A549 (cell line): ENCODE measurements at regions not wholly inside any gene's neighbourhood (a gene's known extent, or its start where the extent isn't known, plus 50 kb on each side); places are given as distances from the start of the nearest gene placed in this dataset.

Source experiments
- EP300 ChIP-seq, 2 experiments: fragments of >200 bp; sonication (Bioruptor Twin); formaldehyde crosslinking; IDR thresholded peaks; 2 replicates in 1 of 2; 3 replicates in 1 of 2; pipeline ENCODE4 v1.6.1; 2016 to 2017
- POLR2A ChIP-seq: IDR thresholded peaks from 2 replicates; pipeline ENCODE4 v1.6.1; 2012; ENCODE audit warnings: mild to moderate bottlenecking, low read length
- RFX5 ChIP-seq: fragments of 450-650 bp; IDR thresholded peaks from 2 replicates; pipeline ENCODE4 v1.7.1; 2014; ENCODE audit warnings: antibody characterized with exemption, mild to moderate bottlenecking, moderate library complexity
- SMC3 ChIP-seq: fragments of >200 bp; sonication (Bioruptor Twin); formaldehyde crosslinking; IDR thresholded peaks from 3 replicates; pipeline ENCODE4 v1.6.1; 2018; ENCODE audit warnings: inconsistent platforms
- TF ChIP-seq, protein P1 (sequence below): IDR thresholded peaks from 2 replicates; pipeline ENCODE4 v1.6.1; 2012
- TF ChIP-seq, protein P2 (sequence below): fragments of >200 bp; sonication (Bioruptor Twin); formaldehyde crosslinking; IDR thresholded peaks from 3 replicates; pipeline ENCODE4 v1.5.1; 2016

DNA sequence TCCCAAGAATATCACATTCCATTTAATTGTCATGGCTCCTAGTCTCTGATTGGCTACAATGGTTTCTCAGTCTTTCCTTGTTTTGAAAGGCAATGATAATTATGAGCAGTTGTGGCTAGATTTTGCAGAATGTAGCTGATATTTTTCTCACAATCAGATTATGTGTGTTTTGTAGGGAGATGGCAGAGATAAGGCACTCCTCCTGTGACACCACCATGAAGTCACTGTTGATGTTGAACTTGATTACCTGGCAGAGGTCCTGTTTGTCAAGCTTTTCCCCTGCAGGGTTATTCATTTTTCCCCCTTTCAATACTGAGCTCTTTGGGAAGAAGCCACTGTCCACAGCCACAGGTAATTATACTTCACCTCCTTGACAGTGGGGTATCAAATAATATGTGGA, 602.9 kb upstream of the PFKP start:
- TF ChIP-seq, protein P1, sequence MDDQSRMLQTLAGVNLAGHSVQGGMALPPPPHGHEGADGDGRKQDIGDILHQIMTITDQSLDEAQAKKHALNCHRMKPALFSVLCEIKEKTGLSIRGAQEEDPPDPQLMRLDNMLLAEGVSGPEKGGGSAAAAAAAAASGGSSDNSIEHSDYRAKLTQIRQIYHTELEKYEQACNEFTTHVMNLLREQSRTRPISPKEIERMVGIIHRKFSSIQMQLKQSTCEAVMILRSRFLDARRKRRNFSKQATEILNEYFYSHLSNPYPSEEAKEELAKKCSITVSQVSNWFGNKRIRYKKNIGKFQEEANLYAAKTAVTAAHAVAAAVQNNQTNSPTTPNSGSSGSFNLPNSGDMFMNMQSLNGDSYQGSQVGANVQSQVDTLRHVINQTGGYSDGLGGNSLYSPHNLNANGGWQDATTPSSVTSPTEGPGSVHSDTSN, result no peak
- TF ChIP-seq EP300 (IDR thresholded peaks at IDR 0.05) (no peak), RFX5 (no peak), SMC3 (no peak), POLR2A (no peak)
- TF ChIP-seq, protein P2, sequence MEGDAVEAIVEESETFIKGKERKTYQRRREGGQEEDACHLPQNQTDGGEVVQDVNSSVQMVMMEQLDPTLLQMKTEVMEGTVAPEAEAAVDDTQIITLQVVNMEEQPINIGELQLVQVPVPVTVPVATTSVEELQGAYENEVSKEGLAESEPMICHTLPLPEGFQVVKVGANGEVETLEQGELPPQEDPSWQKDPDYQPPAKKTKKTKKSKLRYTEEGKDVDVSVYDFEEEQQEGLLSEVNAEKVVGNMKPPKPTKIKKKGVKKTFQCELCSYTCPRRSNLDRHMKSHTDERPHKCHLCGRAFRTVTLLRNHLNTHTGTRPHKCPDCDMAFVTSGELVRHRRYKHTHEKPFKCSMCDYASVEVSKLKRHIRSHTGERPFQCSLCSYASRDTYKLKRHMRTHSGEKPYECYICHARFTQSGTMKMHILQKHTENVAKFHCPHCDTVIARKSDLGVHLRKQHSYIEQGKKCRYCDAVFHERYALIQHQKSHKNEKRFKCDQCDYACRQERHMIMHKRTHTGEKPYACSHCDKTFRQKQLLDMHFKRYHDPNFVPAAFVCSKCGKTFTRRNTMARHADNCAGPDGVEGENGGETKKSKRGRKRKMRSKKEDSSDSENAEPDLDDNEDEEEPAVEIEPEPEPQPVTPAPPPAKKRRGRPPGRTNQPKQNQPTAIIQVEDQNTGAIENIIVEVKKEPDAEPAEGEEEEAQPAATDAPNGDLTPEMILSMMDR, result no peak
